SK-N-SH (cell line): ENCODE measurements at regions not wholly inside any gene's neighbourhood (a gene's known extent, or its start where the extent isn't known, plus 50 kb on each side); places are given as distances from the start of the nearest gene placed in this dataset.

Source experiments
- CTCF ChIA-PET: fragments of 300-600, 350-600 bp; formaldehyde crosslinking; extraction: SDS; loops from one replicate; lab custom pipeline; 2021; lab: Yijun Ruan, JAX
- POLR2A ChIA-PET: fragments of 350-600 bp; sonication (Branson Sonifier 250); formaldehyde crosslinking; extraction: SDS; loops from one replicate; lab custom pipeline; 2020; ENCODE audit warnings: antibody characterized with exemption, inconsistent platforms; lab: Yijun Ruan, JAX
- DNase-seq: peaks from one replicate; pipeline ENCODE4 v3.0.0; 2012
- H2AFZ ChIP-seq: fragments of 200-600 bp; sonication (generic); 2 replicates; pipeline ENCODE4 v1.8.1; 2016; ENCODE audit warnings: antibody characterized with exemption, mild to moderate bottlenecking, low read depth
- H3F3A ChIP-seq: fragments of 200-600 bp; sonication (generic); replicated peaks from 2 replicates; pipeline ENCODE3; 2016; ENCODE audit warnings: antibody characterized with exemption, mild to moderate bottlenecking; ENCODE audit not compliant: insufficient read depth
- H3K27ac ChIP-seq, 2 experiments: fragments of 200-500 bp in 1 of 2; fragments of 200-600 bp in 1 of 2; sonication (Bioruptor generic) in 1 of 2; sonication (generic), shearing (Covaris generic) in 1 of 2; 2 replicates each; pipeline versions ENCODE4 v1.5.1 to v1.6.1; 2014 to 2016; ENCODE audit warnings: low read depth in 2 of 2, inconsistent platforms in 1 of 2, low read length in 1 of 2, mild to moderate bottlenecking in 1 of 2, mixed read lengths in 1 of 2
- H3K27me3 ChIP-seq: fragments of 200-600 bp; sonication (generic), shearing (Covaris generic); 2 replicates; pipeline ENCODE4 v1.6.1; 2016; ENCODE audit warnings: mixed run types; ENCODE audit not compliant: insufficient read depth
- H3K36me3 ChIP-seq, 2 experiments: fragments of 200-500 bp in 1 of 2; fragments of 200-600 bp in 1 of 2; sonication (Bioruptor generic) in 1 of 2; sonication (generic) in 1 of 2; replicated peaks in 1 of 2; 2 replicates each; pipeline versions ENCODE3 to v1.5.1; 2014 to 2016; ENCODE audit warnings: low read length in 1 of 2, mild to moderate bottlenecking in 1 of 2; ENCODE audit not compliant: insufficient read depth in 2 of 2, control insufficient read depth in 1 of 2
- H3K4me1 ChIP-seq, 2 experiments: fragments of 200-500 bp in 1 of 2; fragments of 200-600 bp in 1 of 2; sonication (Bioruptor generic) in 1 of 2; sonication (generic), shearing (Covaris generic) in 1 of 2; 2 replicates each; pipeline versions ENCODE4 v1.5.1 to v1.6.1; 2014 to 2016; ENCODE audit warnings: low read depth in 1 of 2, low read length in 1 of 2, mixed run types in 1 of 2; ENCODE audit not compliant: insufficient read depth in 2 of 2, control insufficient read depth in 1 of 2
- H3K4me2 ChIP-seq: fragments of 200-600 bp; sonication (generic), shearing (Covaris generic); 2 replicates; pipeline ENCODE4 v1.6.1; 2017; ENCODE audit warnings: mixed run types
- H3K4me3 ChIP-seq, 2 experiments: fragments of 200-500 bp in 1 of 2; fragments of 200-600 bp in 1 of 2; sonication (Bioruptor generic) in 1 of 2; sonication (generic), shearing (Covaris generic) in 1 of 2; 2 replicates each; pipeline versions ENCODE4 v1.5.1 to v1.8.1; 2014 to 2016; ENCODE audit warnings: low read depth in 2 of 2, inconsistent platforms in 1 of 2, low read length in 1 of 2, mild to moderate bottlenecking in 1 of 2, mixed read lengths in 1 of 2, moderate library complexity in 1 of 2
- H3K79me2 ChIP-seq: fragments of 200-600 bp; sonication (generic); 2 replicates; pipeline ENCODE4 v1.8.1; 2017; ENCODE audit warnings: mild to moderate bottlenecking; ENCODE audit not compliant: insufficient read depth
- H3K9ac ChIP-seq: fragments of 200-600 bp; sonication (generic); 2 replicates; pipeline ENCODE4 v1.6.1; 2017; ENCODE audit warnings: mixed run types
- H3K9me2 ChIP-seq: fragments of 200-600 bp; sonication (generic); 2 replicates; pipeline ENCODE4 v1.6.1; 2017; ENCODE audit warnings: mixed run types
- H3K9me3 ChIP-seq: fragments of 200-600 bp; sonication (generic); 2 replicates; pipeline ENCODE4 v1.6.1; 2017; ENCODE audit warnings: mixed run types, mild to moderate bottlenecking, moderate library complexity
- H4K20me1 ChIP-seq: fragments of 200-600 bp; sonication (generic); 2 replicates; pipeline ENCODE4 v1.6.1; 2017; ENCODE audit warnings: mild to moderate bottlenecking, mixed run types; ENCODE audit not compliant: insufficient read depth
- EP300 ChIP-seq, 2 experiments: IDR thresholded peaks; 2 replicates each; pipeline versions ENCODE4 v1.4.0 to v1.6.1; 2012; ENCODE audit warnings: borderline replicate concordance in 1 of 2, low read depth in 1 of 2, low read length in 1 of 2
- EZH2phosphoT487 ChIP-seq: fragments of 200-600 bp; sonication (generic); IDR thresholded peaks from 2 replicates; pipeline ENCODE4 v1.6.1; 2017; ENCODE audit warnings: low read depth, mixed run types, mild to moderate bottlenecking, antibody characterized with exemption, moderate library complexity, borderline replicate concordance
- FOXM1 ChIP-seq: IDR thresholded peaks from 2 replicates; pipeline ENCODE4 v1.4.0; 2012; ENCODE audit warnings: low read depth, mild to moderate bottlenecking
- GABPA ChIP-seq: IDR thresholded peaks from 2 replicates; pipeline ENCODE4 v1.4.0; 2012; ENCODE audit warnings: low read depth, mild to moderate bottlenecking
- GATA2 ChIP-seq: sonication (generic); formaldehyde crosslinking; IDR thresholded peaks from 2 replicates; pipeline ENCODE4 v1.5.0; 2020; ENCODE audit warnings: mild to moderate bottlenecking, missing genetic modification reagents
- NFIC ChIP-seq: IDR thresholded peaks from 2 replicates; pipeline ENCODE4 v1.4.0; 2012; ENCODE audit warnings: borderline replicate concordance
- RAD21 ChIP-seq: IDR thresholded peaks from 2 replicates; pipeline ENCODE4 v1.6.1; 2012; ENCODE audit warnings: mild to moderate bottlenecking, low read length
- RCOR1 ChIP-seq: fragments of 150-350 bp; IDR thresholded peaks from 2 replicates; pipeline ENCODE4 v1.6.1; 2017; ENCODE audit warnings: antibody characterized with exemption, low read length
- RXRA ChIP-seq: IDR thresholded peaks from 2 replicates; pipeline ENCODE4 v1.4.0; 2012; ENCODE audit warnings: low read depth, mild to moderate bottlenecking, borderline replicate concordance
- SIN3A ChIP-seq: IDR thresholded peaks from 2 replicates; pipeline ENCODE4 v1.6.1; 2012; ENCODE audit warnings: low read depth, mild to moderate bottlenecking, low read length, moderate library complexity, borderline replicate concordance
- TCF12 ChIP-seq: IDR thresholded peaks from 2 replicates; pipeline ENCODE4 v1.4.0; 2012
- TEAD4 ChIP-seq: IDR thresholded peaks from 2 replicates; pipeline ENCODE4 v1.4.0; 2012; ENCODE audit warnings: mild to moderate bottlenecking, borderline replicate concordance; ENCODE audit not compliant: insufficient read depth
- WGBS: methylation state at CpG from one replicate; pipeline ENCODE4 v1.1.6; 2017; ENCODE audit warnings: low lambda C conversion rate; 5-methylcytosine and 5-hydroxymethylcytosine counted together
- TF ChIP-seq, protein P1 (sequence below): IDR thresholded peaks from 2 replicates; pipeline ENCODE4 v1.6.1; 2012; ENCODE audit warnings: mild to moderate bottlenecking, low read depth, low read length, moderate library complexity
- TF ChIP-seq, protein P2 (sequence below): IDR thresholded peaks from 2 replicates; pipeline ENCODE4 v1.4.0; 2012; ENCODE audit warnings: low read depth, borderline replicate concordance
- TF ChIP-seq, protein P3 (sequence below): IDR thresholded peaks from 2 replicates; pipeline ENCODE4; 2012

DNA sequence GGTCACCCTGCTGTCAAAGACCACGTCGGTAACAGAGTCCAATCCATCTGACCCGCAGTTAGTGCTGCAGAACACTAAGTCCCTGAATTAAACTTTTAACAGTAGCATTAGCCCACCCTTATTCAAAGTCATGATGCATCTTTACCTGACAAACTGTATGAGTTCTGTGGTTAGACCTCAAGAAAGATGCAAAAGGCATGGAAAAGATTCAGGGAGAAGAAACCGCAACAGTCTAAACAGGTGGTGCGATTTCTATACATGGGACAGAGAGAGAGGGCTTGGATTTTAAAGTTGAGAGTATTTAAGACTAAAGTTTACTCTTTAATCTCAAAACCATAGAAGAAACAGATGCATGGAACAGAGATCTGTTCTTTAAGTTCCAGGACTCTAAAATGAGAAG lies 103.3 kb upstream of the NFE2L3 start (continued):
- no peak for TF ChIP-seq TEAD4

DNA sequence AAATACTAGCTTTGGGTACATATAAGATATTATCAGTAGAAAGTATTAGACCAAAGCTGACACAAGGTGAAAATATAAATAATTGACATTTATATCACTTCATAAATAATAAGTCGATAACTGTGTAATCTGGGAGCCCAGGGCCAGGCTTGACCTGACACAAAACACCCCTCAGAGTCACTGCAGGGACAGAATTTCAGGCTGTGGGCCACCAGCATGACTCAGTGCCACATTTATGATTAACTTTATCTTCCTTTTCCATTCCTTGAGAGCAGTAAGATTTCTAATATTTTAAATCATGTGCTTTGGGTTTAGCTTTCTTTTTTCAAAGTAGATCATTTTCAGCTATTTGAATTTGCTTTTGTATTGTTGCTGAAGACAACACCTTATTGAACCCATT lies 102.9 kb upstream of the NFE2L3 start:
- ChIA-PET CTCF (interaction anchor here (0.8 to 2.1 kb wide), 6 partner anchors 11 to 180 kb away, joined by 3 to 8 read pairs (median 4); no protein-coding TSS in a partner anchor), POLR2A (no interaction called here)
- Histone ChIP-seq H3F3A (no peaks in the 10 kb centered on the region), H3K79me2 (no peaks in the 10 kb centered on the region), H3K9ac (no peak overlapping the region), H3K9me2 (no peaks in the 10 kb centered on the region), H3K27ac (no peak overlapping the region), H3K4me1 (no peaks in the 10 kb centered on the region), H3K36me3 (no peaks in the 10 kb centered on the region), H3K27me3 (0 out of 2 replicates have a peak, but pooled peaks cover 5% of the 10 kb centered on the region), H4K20me1 (no peaks in the 10 kb centered on the region), H2AFZ (no peak overlapping the region), H3K9me3 (no peaks in the 10 kb centered on the region), H3K4me2 (no peak overlapping the region), H3K4me3 (no peak overlapping the region)
- WGBS: 0% methylated on average over 1 of the region's 1 CpG
- no peak for DNase-seq
- TF ChIP-seq RCOR1: no peak
- TF ChIP-seq NFIC: no peak
- no peak for TF ChIP-seq RAD21
- TF ChIP-seq TCF12: no peak
- no peak for TF ChIP-seq EP300 (IDR thresholded peaks at IDR 0.05; ENCODE audit: borderline replicate concordance in 1 of 2, low read depth in 1 of 2, low read length in 1 of 2)
- TF ChIP-seq, protein P1, sequence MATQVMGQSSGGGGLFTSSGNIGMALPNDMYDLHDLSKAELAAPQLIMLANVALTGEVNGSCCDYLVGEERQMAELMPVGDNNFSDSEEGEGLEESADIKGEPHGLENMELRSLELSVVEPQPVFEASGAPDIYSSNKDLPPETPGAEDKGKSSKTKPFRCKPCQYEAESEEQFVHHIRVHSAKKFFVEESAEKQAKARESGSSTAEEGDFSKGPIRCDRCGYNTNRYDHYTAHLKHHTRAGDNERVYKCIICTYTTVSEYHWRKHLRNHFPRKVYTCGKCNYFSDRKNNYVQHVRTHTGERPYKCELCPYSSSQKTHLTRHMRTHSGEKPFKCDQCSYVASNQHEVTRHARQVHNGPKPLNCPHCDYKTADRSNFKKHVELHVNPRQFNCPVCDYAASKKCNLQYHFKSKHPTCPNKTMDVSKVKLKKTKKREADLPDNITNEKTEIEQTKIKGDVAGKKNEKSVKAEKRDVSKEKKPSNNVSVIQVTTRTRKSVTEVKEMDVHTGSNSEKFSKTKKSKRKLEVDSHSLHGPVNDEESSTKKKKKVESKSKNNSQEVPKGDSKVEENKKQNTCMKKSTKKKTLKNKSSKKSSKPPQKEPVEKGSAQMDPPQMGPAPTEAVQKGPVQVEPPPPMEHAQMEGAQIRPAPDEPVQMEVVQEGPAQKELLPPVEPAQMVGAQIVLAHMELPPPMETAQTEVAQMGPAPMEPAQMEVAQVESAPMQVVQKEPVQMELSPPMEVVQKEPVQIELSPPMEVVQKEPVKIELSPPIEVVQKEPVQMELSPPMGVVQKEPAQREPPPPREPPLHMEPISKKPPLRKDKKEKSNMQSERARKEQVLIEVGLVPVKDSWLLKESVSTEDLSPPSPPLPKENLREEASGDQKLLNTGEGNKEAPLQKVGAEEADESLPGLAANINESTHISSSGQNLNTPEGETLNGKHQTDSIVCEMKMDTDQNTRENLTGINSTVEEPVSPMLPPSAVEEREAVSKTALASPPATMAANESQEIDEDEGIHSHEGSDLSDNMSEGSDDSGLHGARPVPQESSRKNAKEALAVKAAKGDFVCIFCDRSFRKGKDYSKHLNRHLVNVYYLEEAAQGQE: no peak
- TF ChIP-seq SIN3A: no peak
- TF ChIP-seq EZH2phosphoT487: no peak
- no peak for TF ChIP-seq GABPA
- no peak for TF ChIP-seq RXRA
- no peak for TF ChIP-seq FOXM1
- TF ChIP-seq GATA2: no peak
- TF ChIP-seq, protein P2, sequence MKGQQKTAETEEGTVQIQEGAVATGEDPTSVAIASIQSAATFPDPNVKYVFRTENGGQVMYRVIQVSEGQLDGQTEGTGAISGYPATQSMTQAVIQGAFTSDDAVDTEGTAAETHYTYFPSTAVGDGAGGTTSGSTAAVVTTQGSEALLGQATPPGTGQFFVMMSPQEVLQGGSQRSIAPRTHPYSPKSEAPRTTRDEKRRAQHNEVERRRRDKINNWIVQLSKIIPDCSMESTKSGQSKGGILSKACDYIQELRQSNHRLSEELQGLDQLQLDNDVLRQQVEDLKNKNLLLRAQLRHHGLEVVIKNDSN: no peak
- TF ChIP-seq, protein P3, sequence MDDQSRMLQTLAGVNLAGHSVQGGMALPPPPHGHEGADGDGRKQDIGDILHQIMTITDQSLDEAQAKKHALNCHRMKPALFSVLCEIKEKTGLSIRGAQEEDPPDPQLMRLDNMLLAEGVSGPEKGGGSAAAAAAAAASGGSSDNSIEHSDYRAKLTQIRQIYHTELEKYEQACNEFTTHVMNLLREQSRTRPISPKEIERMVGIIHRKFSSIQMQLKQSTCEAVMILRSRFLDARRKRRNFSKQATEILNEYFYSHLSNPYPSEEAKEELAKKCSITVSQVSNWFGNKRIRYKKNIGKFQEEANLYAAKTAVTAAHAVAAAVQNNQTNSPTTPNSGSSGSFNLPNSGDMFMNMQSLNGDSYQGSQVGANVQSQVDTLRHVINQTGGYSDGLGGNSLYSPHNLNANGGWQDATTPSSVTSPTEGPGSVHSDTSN: no peak
